ENCODE measurements at regions not wholly inside any gene's neighbourhood (a gene's known extent, or its start where the extent isn't known, plus 50 kb on each side); places are given as distances from the start of the nearest gene placed in this dataset.

DNA sequence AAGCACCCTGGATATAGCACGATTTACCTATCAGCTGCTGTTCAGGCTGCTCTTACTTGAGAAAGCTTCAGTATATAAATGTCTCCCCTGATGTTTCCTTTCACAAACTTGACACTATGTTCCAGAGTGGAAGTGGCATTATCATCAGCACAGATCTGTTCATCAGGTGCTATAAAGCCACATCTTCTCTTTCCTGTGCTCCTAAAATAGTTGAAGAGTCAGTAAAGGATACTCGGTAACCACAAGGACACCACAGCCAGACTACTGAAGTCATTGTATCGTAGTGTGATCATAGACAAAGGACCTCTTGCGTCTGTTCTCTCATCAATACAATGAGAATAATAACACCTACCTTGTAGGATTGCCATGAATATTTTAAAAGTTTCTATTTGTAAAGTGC lies 841.0 kb upstream of the CELF4 start:
- no peak for TF ChIP-seq FOXA1 (IDR thresholded peaks at IDR 0.05)
- TF ChIP-seq ZBTB33 (IDR thresholded peaks at IDR 0.05), result no peak
- TF ChIP-seq, protein P1, sequence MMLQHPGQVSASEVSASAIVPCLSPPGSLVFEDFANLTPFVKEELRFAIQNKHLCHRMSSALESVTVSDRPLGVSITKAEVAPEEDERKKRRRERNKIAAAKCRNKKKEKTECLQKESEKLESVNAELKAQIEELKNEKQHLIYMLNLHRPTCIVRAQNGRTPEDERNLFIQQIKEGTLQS (IDR thresholded peaks at IDR 0.05), result no peak
- TF ChIP-seq GABPA (IDR thresholded peaks at IDR 0.05 in 1 of 2, conservative IDR thresholded peaks at IDR 0.05 in 1 of 2), result no peak
- TF ChIP-seq SP1 (IDR thresholded peaks at IDR 0.05), result no peak
- no peak for TF ChIP-seq MAX (IDR thresholded peaks at IDR 0.05)
- no peak for TF ChIP-seq EGR1 (IDR thresholded peaks at IDR 0.05; ENCODE audit: low read depth in 2 of 2)
- Histone ChIP-seq H3K36me3 (ENCODE audit: control insufficient read depth in 4 of 4, insufficient read depth in 3 of 4, low read depth in 1 of 4, low read length in 3 of 4) (no peaks in the 10 kb centered on the region), H3K4me3 (ENCODE audit: low read depth in 1 of 3, low read length in 3 of 3) (no peak overlapping the region), H3K27me3 (ENCODE audit: control insufficient read depth in 4 of 4, insufficient read depth in 4 of 4, low read length in 3 of 4) (no peaks in the 10 kb centered on the region), H3K9me3 (ENCODE audit: control insufficient read depth in 4 of 4, low read length in 3 of 4) (no peaks in the 10 kb centered on the region), H3K4me1 (ENCODE audit: control insufficient read depth in 4 of 4, insufficient read depth in 4 of 4, low read length in 3 of 4) (no peaks in the 10 kb centered on the region), H3K27ac (ENCODE audit: low read depth in 1 of 2, low read length in 2 of 2) (no peak overlapping the region), H3K9ac (ENCODE audit: low read depth in 1 of 2, low read length in 2 of 2) (no peak overlapping the region)
- WGBS, result 62% methylated on average over 4 of the region's 4 CpGs
- no peak for DNase-seq (ENCODE audit: low spot score)

DNA sequence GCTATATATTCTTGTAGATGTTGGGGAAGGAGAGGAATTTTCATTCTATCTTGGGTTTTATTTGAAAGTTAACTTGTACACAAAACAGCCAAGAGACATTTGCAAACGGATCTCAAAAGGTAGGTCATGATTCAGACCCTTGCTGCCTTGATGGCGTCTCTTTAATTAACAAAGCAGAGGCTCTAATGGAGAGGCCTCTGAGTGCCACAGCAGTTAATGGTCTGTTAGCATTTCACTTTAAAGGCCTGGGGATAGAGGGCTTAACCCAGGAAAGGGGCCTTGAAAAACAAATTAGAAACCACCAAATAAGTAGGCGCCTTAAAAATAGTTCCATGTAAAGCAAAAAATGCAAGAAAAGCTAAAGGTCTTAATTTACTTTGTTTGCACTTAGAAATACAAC lies 836.9 kb upstream of the CELF4 start:
- Histone ChIP-seq H3K27ac (ENCODE audit: low read depth in 1 of 2, low read length in 2 of 2) (no peak overlapping the region), H3K9me3 (ENCODE audit: control insufficient read depth in 4 of 4, low read length in 3 of 4) (no peaks in the 10 kb centered on the region), H3K27me3 (ENCODE audit: control insufficient read depth in 4 of 4, insufficient read depth in 4 of 4, low read length in 3 of 4) (no peaks in the 10 kb centered on the region), H3K4me1 (ENCODE audit: control insufficient read depth in 4 of 4, insufficient read depth in 4 of 4, low read length in 3 of 4) (no peaks in the 10 kb centered on the region), H3K4me3 (ENCODE audit: low read depth in 1 of 3, low read length in 3 of 3) (no peak overlapping the region), H3K36me3 (ENCODE audit: control insufficient read depth in 4 of 4, insufficient read depth in 3 of 4, low read depth in 1 of 4, low read length in 3 of 4) (no peaks in the 10 kb centered on the region), H3K9ac (ENCODE audit: low read depth in 1 of 2, low read length in 2 of 2) (no peak overlapping the region)
- no peak for DNase-seq (ENCODE audit: low spot score)
- WGBS, result 47% methylated on average over 3 of the region's 3 CpGs
- TF ChIP-seq, protein P1 (IDR thresholded peaks at IDR 0.05), result no peak
- TF ChIP-seq NR2F2 (IDR thresholded peaks at IDR 0.05), result no peak
- TF ChIP-seq RAD21 (IDR thresholded peaks at IDR 0.05), result no peak
- TF ChIP-seq REST (IDR thresholded peaks at IDR 0.05), result no peak
- TF ChIP-seq MAX (IDR thresholded peaks at IDR 0.05), result no peak
- TF ChIP-seq SP1 (IDR thresholded peaks at IDR 0.05), result no peak
- no peak for TF ChIP-seq EGR1 (IDR thresholded peaks at IDR 0.05; ENCODE audit: low read depth in 2 of 2)
- no peak for TF ChIP-seq ZBTB33 (IDR thresholded peaks at IDR 0.05)
- TF ChIP-seq HNF4G (IDR thresholded peaks at IDR 0.05), result no peak
- TF ChIP-seq HNF4A (conservative IDR thresholded peaks at IDR 0.05), result no peak
- TF ChIP-seq JUND (IDR thresholded peaks at IDR 0.05), result no peak
- TF ChIP-seq RXRA (IDR thresholded peaks at IDR 0.05), result no peak
- no peak for TF ChIP-seq FOXA2 (IDR thresholded peaks at IDR 0.05)
- no peak for TF ChIP-seq GABPA (IDR thresholded peaks at IDR 0.05 in 1 of 2, conservative IDR thresholded peaks at IDR 0.05 in 1 of 2)
- no peak for TF ChIP-seq FOXA1 (IDR thresholded peaks at IDR 0.05)
- no peak for TF ChIP-seq TAF1 (conservative IDR thresholded peaks at IDR 0.05)
- TF ChIP-seq YY1 (IDR thresholded peaks at IDR 0.05), result no peak
- TF ChIP-seq, protein P2, sequence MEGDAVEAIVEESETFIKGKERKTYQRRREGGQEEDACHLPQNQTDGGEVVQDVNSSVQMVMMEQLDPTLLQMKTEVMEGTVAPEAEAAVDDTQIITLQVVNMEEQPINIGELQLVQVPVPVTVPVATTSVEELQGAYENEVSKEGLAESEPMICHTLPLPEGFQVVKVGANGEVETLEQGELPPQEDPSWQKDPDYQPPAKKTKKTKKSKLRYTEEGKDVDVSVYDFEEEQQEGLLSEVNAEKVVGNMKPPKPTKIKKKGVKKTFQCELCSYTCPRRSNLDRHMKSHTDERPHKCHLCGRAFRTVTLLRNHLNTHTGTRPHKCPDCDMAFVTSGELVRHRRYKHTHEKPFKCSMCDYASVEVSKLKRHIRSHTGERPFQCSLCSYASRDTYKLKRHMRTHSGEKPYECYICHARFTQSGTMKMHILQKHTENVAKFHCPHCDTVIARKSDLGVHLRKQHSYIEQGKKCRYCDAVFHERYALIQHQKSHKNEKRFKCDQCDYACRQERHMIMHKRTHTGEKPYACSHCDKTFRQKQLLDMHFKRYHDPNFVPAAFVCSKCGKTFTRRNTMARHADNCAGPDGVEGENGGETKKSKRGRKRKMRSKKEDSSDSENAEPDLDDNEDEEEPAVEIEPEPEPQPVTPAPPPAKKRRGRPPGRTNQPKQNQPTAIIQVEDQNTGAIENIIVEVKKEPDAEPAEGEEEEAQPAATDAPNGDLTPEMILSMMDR (IDR thresholded peaks at IDR 0.05; ENCODE audit: low read depth, low read length, missing input control), result no peak

Data from liver (tissue), 8 donors.